H9 (cell line): ENCODE measurements at regions not wholly inside any gene's neighbourhood (a gene's known extent, or its start where the extent isn't known, plus 50 kb on each side); places are given as distances from the start of the nearest gene placed in this dataset.

Experiments
- DNase-seq: peaks from one replicate; pipeline ENCODE4 v3.0.0-alpha.2; 2017
- H2AFZ ChIP-seq: one replicate; pipeline ENCODE4 v1.6.1; 2013; ENCODE audit warnings: mild to moderate bottlenecking, low read length, control low read depth, moderate library complexity
- H2AK5ac ChIP-seq: 2 replicates; pipeline ENCODE4 v1.6.1; 2013; ENCODE audit warnings: low read length, control low read depth, mixed read lengths; ENCODE audit not compliant: insufficient read length
- H2BK120ac ChIP-seq: one replicate; pipeline ENCODE4 v1.6.1; 2013; ENCODE audit warnings: low read depth, mild to moderate bottlenecking, low read length, control low read depth, inconsistent platforms; ENCODE audit not compliant: poor library complexity, severe bottlenecking
- H2BK12ac ChIP-seq: 2 replicates; pipeline ENCODE4 v1.6.1; 2013; ENCODE audit warnings: low read length, control low read depth, mixed read lengths, low read depth; ENCODE audit not compliant: insufficient read length
- H2BK15ac ChIP-seq: 2 replicates; pipeline ENCODE4 v1.6.1; 2013; ENCODE audit warnings: low read depth, low read length, control low read depth
- H2BK20ac ChIP-seq: one replicate; pipeline ENCODE4 v1.6.1; 2013; ENCODE audit warnings: low read depth, mild to moderate bottlenecking, low read length, control low read depth, inconsistent platforms; ENCODE audit not compliant: poor library complexity, severe bottlenecking
- H2BK5ac ChIP-seq: 2 replicates; pipeline ENCODE4 v1.6.1; 2013; ENCODE audit warnings: low read length, control low read depth, mixed read lengths; ENCODE audit not compliant: insufficient read length
- H3K14ac ChIP-seq: 2 replicates; pipeline ENCODE4 v1.6.1; 2013; ENCODE audit warnings: low read length, control low read depth; ENCODE audit not compliant: insufficient read depth
- H3K18ac ChIP-seq: 2 replicates; pipeline ENCODE4 v1.6.1; 2013; ENCODE audit warnings: low read depth, mild to moderate bottlenecking, mixed read lengths, low read length, control low read depth; ENCODE audit not compliant: insufficient read length
- H3K23ac ChIP-seq: 2 replicates; pipeline ENCODE4 v1.6.1; 2013; ENCODE audit warnings: low read length, control low read depth, mixed read lengths, low read depth; ENCODE audit not compliant: insufficient read length
- H3K23me2 ChIP-seq: 2 replicates; pipeline ENCODE4 v1.6.1; 2013; ENCODE audit warnings: low read depth, mild to moderate bottlenecking, mixed read lengths, low read length, control low read depth; ENCODE audit not compliant: insufficient read length, poor library complexity, severe bottlenecking
- H3K27ac ChIP-seq: 2 replicates; pipeline ENCODE4 v1.5.1; 2013; ENCODE audit warnings: low read length, control low read depth, mixed read lengths, low read depth; ENCODE audit not compliant: insufficient read length
- H3K27me3 ChIP-seq: 2 replicates; pipeline ENCODE4 v1.6.1; 2013; ENCODE audit warnings: low read length, control low read depth, inconsistent platforms; ENCODE audit not compliant: insufficient read depth
- H3K4ac ChIP-seq: 2 replicates; pipeline ENCODE4 v1.6.1; 2013; ENCODE audit warnings: low read depth, mild to moderate bottlenecking, control low read depth, inconsistent platforms, low read length, moderate library complexity
- H3K4me1 ChIP-seq: 2 replicates; pipeline ENCODE4 v1.6.1; 2013; ENCODE audit warnings: low read length, control low read depth, inconsistent platforms; ENCODE audit not compliant: insufficient read depth
- H3K4me2 ChIP-seq: 2 replicates; pipeline ENCODE4 v1.6.1; 2013; ENCODE audit warnings: low read length, control low read depth, mixed read lengths; ENCODE audit not compliant: insufficient read length, insufficient read depth
- H3K56ac ChIP-seq: 2 replicates; pipeline ENCODE4 v1.6.1; 2013; ENCODE audit warnings: low read depth, mild to moderate bottlenecking, mixed read lengths, low read length, control low read depth; ENCODE audit not compliant: insufficient read length
- H3K79me1 ChIP-seq: 2 replicates; pipeline ENCODE4 v1.6.1; 2013; ENCODE audit warnings: low read depth, mild to moderate bottlenecking, moderate library complexity, low read length, control low read depth, inconsistent platforms; ENCODE audit not compliant: insufficient read depth, poor library complexity, severe bottlenecking
- H3K79me2 ChIP-seq: 2 replicates; pipeline ENCODE4 v1.6.1; 2013; ENCODE audit warnings: low read length, control low read depth, inconsistent platforms; ENCODE audit not compliant: insufficient read depth
- H3K9ac ChIP-seq: 2 replicates; pipeline ENCODE4 v1.6.1; 2013; ENCODE audit warnings: low read length, control low read depth, mixed read lengths; ENCODE audit not compliant: insufficient read length; ENCODE audit errors: extremely low read depth
- H3K9me3 ChIP-seq: one replicate; pipeline ENCODE4 v1.6.1; 2013; ENCODE audit warnings: low read depth, low read length, inconsistent platforms; ENCODE audit not compliant: control insufficient read depth
- H3T11ph ChIP-seq: one replicate; pipeline ENCODE4 v1.6.1; 2013; ENCODE audit warnings: mild to moderate bottlenecking, low read length, control low read depth, inconsistent platforms
- H4K20me1 ChIP-seq: one replicate; pipeline ENCODE4 v1.6.1; 2013; ENCODE audit not compliant: control insufficient read depth, insufficient read length, insufficient read depth
- H4K5ac ChIP-seq: 2 replicates; pipeline ENCODE4 v1.6.1; 2013; ENCODE audit warnings: low read depth, mild to moderate bottlenecking, mixed read lengths, low read length, control low read depth; ENCODE audit not compliant: insufficient read length
- H4K8ac ChIP-seq: replicated peaks from 2 replicates; pipeline ENCODE4 v1.6.1; 2013; ENCODE audit warnings: low read length, control low read depth, mixed read lengths, low read depth; ENCODE audit not compliant: insufficient read length
- H4K91ac ChIP-seq: 2 replicates; pipeline ENCODE4 v1.6.1; 2013; ENCODE audit warnings: low read depth, mild to moderate bottlenecking, moderate library complexity, mixed read lengths, low read length, control low read depth; ENCODE audit not compliant: insufficient read length
- H3K27ac Mint-ChIP-seq, 3 experiments: 2 replicates in 2 of 3; 3 replicates in 1 of 3; pipeline ENCODE4 v1.8.0; 2020 to 2021; ENCODE audit warnings: mixed read lengths in 3 of 3, mild to moderate bottlenecking in 1 of 3, moderate library complexity in 1 of 3
- H3K27me3 Mint-ChIP-seq: 2 replicates; pipeline ENCODE4 v1.8.0; 2021; ENCODE audit warnings: low read depth, mild to moderate bottlenecking, moderate library complexity, mixed read lengths
- H3K36me3 Mint-ChIP-seq, 3 experiments: 2 replicates in 2 of 3; 3 replicates in 1 of 3; pipeline ENCODE4 v1.8.0; 2020 to 2021; ENCODE audit warnings: low read depth in 3 of 3, mixed read lengths in 3 of 3; ENCODE audit not compliant: insufficient read depth in 1 of 3
- H3K4me1 Mint-ChIP-seq, 2 experiments: 2 replicates each; pipeline ENCODE4 v1.8.0; 2020; ENCODE audit warnings: mixed read lengths in 2 of 2
- H3K4me3 Mint-ChIP-seq, 2 experiments: 2 replicates in 1 of 2; 3 replicates in 1 of 2; pipeline ENCODE4 v1.8.0; 2020 to 2021; ENCODE audit warnings: mild to moderate bottlenecking in 2 of 2, mixed read lengths in 2 of 2, moderate library complexity in 1 of 2
- H3K9me3 Mint-ChIP-seq, 2 experiments: 2 replicates in 1 of 2; 3 replicates in 1 of 2; pipeline ENCODE4 v1.8.0; 2020; ENCODE audit warnings: mild to moderate bottlenecking in 2 of 2, mixed read lengths in 2 of 2, moderate library complexity in 1 of 2
- WGBS: extraction: QIAGEN DNeasy Blood & Tissue Kit; methylation state at CpG from one replicate; pipeline ENCODE4 v1.1.7; 2013; ENCODE audit warnings: missing lambda C conversion rate, low lambda C conversion rate, mixed read lengths; ENCODE audit not compliant: insufficient read length; ENCODE audit errors: extremely low coverage; 5-methylcytosine and 5-hydroxymethylcytosine counted together
- TF ChIP-seq, protein P1 (sequence below): fragments of 200-600 bp; sonication (generic); conservative IDR thresholded peaks from 3 replicates; pipeline ENCODE4 v1.8.0; 2021; ENCODE audit warnings: antibody characterized with exemption, mild to moderate bottlenecking

GRCh38 chr10:106327747-106328146, 836.8 kb downstream of the SORCS1 start:
- H3K79me1 ChIP-seq = no peaks in the 10 kb centered on the region
- H4K20me1 ChIP-seq = no peaks in the 10 kb centered on the region
- H2BK12ac ChIP-seq = no peak overlapping the region
- H2AK5ac ChIP-seq = no peak overlapping the region
- Mint-ChIP-seq H3K27me3 (no peaks in the 10 kb centered on the region), H3K27ac (no peak overlapping the region), H3K9me3 (peaks cover 38 to 43% of the 10 kb centered on the region in 2 experiments), H3K4me3 (no peak overlapping the region), H3K36me3 (peaks cover 16 to 28% (median 20%) of the 10 kb centered on the region in 3 experiments), H3K4me1 (no peaks in the 10 kb centered on the region)
- no peak overlapping the region for H3K56ac ChIP-seq
- H3K18ac ChIP-seq = no peak overlapping the region
- TF ChIP-seq, protein P1, sequence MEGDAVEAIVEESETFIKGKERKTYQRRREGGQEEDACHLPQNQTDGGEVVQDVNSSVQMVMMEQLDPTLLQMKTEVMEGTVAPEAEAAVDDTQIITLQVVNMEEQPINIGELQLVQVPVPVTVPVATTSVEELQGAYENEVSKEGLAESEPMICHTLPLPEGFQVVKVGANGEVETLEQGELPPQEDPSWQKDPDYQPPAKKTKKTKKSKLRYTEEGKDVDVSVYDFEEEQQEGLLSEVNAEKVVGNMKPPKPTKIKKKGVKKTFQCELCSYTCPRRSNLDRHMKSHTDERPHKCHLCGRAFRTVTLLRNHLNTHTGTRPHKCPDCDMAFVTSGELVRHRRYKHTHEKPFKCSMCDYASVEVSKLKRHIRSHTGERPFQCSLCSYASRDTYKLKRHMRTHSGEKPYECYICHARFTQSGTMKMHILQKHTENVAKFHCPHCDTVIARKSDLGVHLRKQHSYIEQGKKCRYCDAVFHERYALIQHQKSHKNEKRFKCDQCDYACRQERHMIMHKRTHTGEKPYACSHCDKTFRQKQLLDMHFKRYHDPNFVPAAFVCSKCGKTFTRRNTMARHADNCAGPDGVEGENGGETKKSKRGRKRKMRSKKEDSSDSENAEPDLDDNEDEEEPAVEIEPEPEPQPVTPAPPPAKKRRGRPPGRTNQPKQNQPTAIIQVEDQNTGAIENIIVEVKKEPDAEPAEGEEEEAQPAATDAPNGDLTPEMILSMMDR = no peak
- H2BK15ac ChIP-seq = no peak overlapping the region
- no peak overlapping the region for H4K91ac ChIP-seq
- no peaks in the 10 kb centered on the region for H3K79me2 ChIP-seq
- H3K14ac ChIP-seq = no peak overlapping the region
- no peak overlapping the region for H3K4me2 ChIP-seq
- no peak overlapping the region for H2BK5ac ChIP-seq
- H4K8ac ChIP-seq = no peak overlapping the region
- DNase-seq = no peak
- no peak overlapping the region for H2BK20ac ChIP-seq
- H4K5ac ChIP-seq = no peak overlapping the region
- H2AFZ ChIP-seq = no peak overlapping the region
- no CpG with 5 or more reads among the region's 3 CpGs for WGBS
- H3T11ph ChIP-seq = no peak overlapping the region
- no peak overlapping the region for H2BK120ac ChIP-seq
- H3K9me3 ChIP-seq = peaks cover 8% of the 10 kb centered on the region
- no peaks in the 10 kb centered on the region for H3K23me2 ChIP-seq
- H3K4me1 ChIP-seq = no peaks in the 10 kb centered on the region
- H3K23ac ChIP-seq = no peak overlapping the region
- H3K27ac ChIP-seq = no peak overlapping the region
- no peaks in the 10 kb centered on the region for H3K27me3 ChIP-seq
- no peak overlapping the region for H3K9ac ChIP-seq
- H3K4ac ChIP-seq = no peak overlapping the region
